ENCODE measurements at regions not wholly inside any gene's neighbourhood (a gene's known extent, or its start where the extent isn't known, plus 50 kb on each side); places are given as distances from the start of the nearest gene placed in this dataset.

DNA sequence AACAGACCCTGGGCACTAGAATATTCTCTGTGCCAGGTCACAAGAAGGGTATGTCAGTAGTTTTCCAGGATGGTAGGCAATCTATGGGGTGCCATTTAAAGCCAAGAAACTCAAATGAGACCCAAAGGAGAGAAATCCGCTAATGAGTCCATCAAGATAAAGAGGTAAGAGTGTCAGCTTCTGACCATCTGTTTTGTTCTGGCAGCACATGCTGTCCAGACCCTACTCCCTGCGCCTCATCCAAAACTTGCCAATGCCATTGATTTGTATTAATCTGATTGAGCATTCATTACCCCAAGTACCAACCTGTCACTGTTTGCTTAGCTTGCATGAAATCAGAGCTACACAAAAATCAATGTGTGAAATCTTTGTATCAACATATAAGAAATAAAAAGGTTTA is 229.0 kb downstream of the BLID start:
- no peaks in the 10 kb centered on the region for H4K20me1 ChIP-seq (ENCODE audit: insufficient read depth, low read length)
- no peak overlapping the region for H2AFZ ChIP-seq (ENCODE audit: low read length)
- H3K79me2 ChIP-seq (ENCODE audit: insufficient read depth, low read depth, low read length): no peaks in the 10 kb centered on the region
- no peak for DNase-seq (ENCODE audit: low spot score)
- H3K4me3 ChIP-seq (ENCODE audit: low read depth, low read length, poor library complexity, severe bottlenecking): no peak overlapping the region
- no peaks in the 10 kb centered on the region for H3K9me3 ChIP-seq (ENCODE audit: low read length)
- H3K9me2 ChIP-seq (ENCODE audit: insufficient read depth, low read length): no peaks in the 10 kb centered on the region
- H3K4me2 ChIP-seq (ENCODE audit: low read length): no peak overlapping the region
- H3K4me1 ChIP-seq (ENCODE audit: insufficient read depth, low read length, poor library complexity, severe bottlenecking): peaks cover 4% of the 10 kb centered on the region
- no peak for TF ChIP-seq EZH2phosphoT487 (IDR thresholded peaks at IDR 0.05; ENCODE audit: borderline replicate concordance, low read depth, low read length)
- TF ChIP-seq, protein P1, sequence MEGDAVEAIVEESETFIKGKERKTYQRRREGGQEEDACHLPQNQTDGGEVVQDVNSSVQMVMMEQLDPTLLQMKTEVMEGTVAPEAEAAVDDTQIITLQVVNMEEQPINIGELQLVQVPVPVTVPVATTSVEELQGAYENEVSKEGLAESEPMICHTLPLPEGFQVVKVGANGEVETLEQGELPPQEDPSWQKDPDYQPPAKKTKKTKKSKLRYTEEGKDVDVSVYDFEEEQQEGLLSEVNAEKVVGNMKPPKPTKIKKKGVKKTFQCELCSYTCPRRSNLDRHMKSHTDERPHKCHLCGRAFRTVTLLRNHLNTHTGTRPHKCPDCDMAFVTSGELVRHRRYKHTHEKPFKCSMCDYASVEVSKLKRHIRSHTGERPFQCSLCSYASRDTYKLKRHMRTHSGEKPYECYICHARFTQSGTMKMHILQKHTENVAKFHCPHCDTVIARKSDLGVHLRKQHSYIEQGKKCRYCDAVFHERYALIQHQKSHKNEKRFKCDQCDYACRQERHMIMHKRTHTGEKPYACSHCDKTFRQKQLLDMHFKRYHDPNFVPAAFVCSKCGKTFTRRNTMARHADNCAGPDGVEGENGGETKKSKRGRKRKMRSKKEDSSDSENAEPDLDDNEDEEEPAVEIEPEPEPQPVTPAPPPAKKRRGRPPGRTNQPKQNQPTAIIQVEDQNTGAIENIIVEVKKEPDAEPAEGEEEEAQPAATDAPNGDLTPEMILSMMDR (conservative IDR thresholded peaks at IDR 0.05; ENCODE audit: low read length): no peak
- no peak overlapping the region for H3K27ac ChIP-seq (ENCODE audit: low read depth, low read length, poor library complexity, severe bottlenecking)
- intact Hi-C loops (cut with micrococcal nuclease; ENCODE audit: unreplicated experiment): no loop called here
- no TSS peak for BruUV-seq (replicated peaks)
- H3K36me3 ChIP-seq (ENCODE audit: insufficient read depth, low read length): no peaks in the 10 kb centered on the region
- ChIA-PET POLR2A (interaction anchor here (0.6 kb wide), 1 partner anchor 153 kb away, joined by 3 read pairs; no protein-coding TSS in a partner anchor), CTCF (ENCODE audit: unreplicated experiment) (no interaction called here)

DNA sequence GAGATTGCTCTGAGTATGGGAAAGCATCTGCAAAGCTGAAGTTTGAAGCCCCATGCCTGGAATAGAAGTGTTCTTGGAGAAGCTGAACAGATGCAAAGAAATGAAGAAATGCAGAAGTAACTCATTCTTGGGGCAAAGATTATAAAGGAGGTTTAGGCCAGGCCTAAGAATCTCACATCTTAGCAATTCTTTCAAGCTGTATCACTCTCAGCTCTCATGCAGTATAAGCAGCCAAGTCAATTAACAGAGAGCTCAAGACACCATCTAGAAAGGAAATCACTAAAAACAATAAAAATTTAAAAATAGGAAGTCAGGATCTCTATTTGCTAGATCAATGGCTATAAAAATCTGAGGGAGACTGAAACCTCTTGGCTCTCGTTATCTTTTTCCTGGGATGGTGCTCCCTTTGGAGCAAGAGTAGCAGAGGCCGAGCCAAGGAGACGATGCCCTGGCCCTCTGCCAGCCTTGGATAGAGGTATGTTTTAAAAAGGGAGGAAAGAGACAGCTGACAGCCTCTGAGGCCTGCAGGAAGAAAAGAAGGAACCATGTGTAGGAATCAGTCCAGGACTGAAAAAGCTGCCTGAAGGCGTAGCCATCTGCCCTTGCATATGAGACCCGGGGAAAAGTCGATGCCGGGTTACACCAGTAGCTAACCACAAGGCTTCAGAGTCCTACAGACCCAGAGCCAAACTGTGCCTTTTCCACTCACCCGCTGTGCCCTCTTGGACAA is 229.8 kb downstream of the BLID start:
- DNase-seq (ENCODE audit: low spot score): no peak
- POLR2A ChIA-PET: interaction anchor here (0.5 kb wide), 1 partner anchor 49 kb away, joined by 3 read pairs; no protein-coding TSS in a partner anchor
- Histone ChIP-seq H3K4me1 (ENCODE audit: insufficient read depth, low read length, poor library complexity, severe bottlenecking) (peaks cover 4% of the 10 kb centered on the region), H3K27ac (ENCODE audit: low read depth, low read length, poor library complexity, severe bottlenecking) (no peak overlapping the region), H3K36me3 (ENCODE audit: insufficient read depth, low read length) (no peaks in the 10 kb centered on the region), H3K4me3 (ENCODE audit: low read depth, low read length, poor library complexity, severe bottlenecking) (no peak overlapping the region), H2AFZ (ENCODE audit: low read length) (no peak overlapping the region), H3K79me2 (ENCODE audit: insufficient read depth, low read depth, low read length) (no peaks in the 10 kb centered on the region), H3K4me2 (ENCODE audit: low read length) (no peak overlapping the region), H3K9me2 (ENCODE audit: insufficient read depth, low read length) (no peaks in the 10 kb centered on the region), H4K20me1 (ENCODE audit: insufficient read depth, low read length) (no peaks in the 10 kb centered on the region), H3K9me3 (ENCODE audit: low read length) (no peaks in the 10 kb centered on the region)
- TF ChIP-seq, protein P1 (conservative IDR thresholded peaks at IDR 0.05; ENCODE audit: low read length): no peak
- CTCF ChIA-PET (ENCODE audit: unreplicated experiment): no interaction called here
- BruUV-seq (replicated peaks): no TSS peak
- intact Hi-C loops (cut with micrococcal nuclease; ENCODE audit: unreplicated experiment): no loop called here

- BruUV-seq (replicated peaks): no TSS peak
- H3K4me1 ChIP-seq (ENCODE audit: insufficient read depth, low read length, poor library complexity, severe bottlenecking): no peaks in the 10 kb centered on the region
- no peaks in the 10 kb centered on the region for H3K36me3 ChIP-seq (ENCODE audit: insufficient read depth, low read length)
- no peaks in the 10 kb centered on the region for H3K9me2 ChIP-seq (ENCODE audit: insufficient read depth, low read length)
- H3K9me3 ChIP-seq (ENCODE audit: low read length): no peaks in the 10 kb centered on the region
- DNase-seq (ENCODE audit: low spot score): no peak
- H3K79me2 ChIP-seq (ENCODE audit: insufficient read depth, low read depth, low read length): no peaks in the 10 kb centered on the region
- no peak overlapping the region for H2AFZ ChIP-seq (ENCODE audit: low read length)
- ChIA-PET POLR2A (no interaction called here), CTCF (ENCODE audit: unreplicated experiment) (no interaction called here)
- H3K4me2 ChIP-seq (ENCODE audit: low read length): no peak overlapping the region
- H4K20me1 ChIP-seq (ENCODE audit: insufficient read depth, low read length): no peaks in the 10 kb centered on the region
- no peak for TF ChIP-seq EZH2phosphoT487 (IDR thresholded peaks at IDR 0.05; ENCODE audit: borderline replicate concordance, low read depth, low read length)
- TF ChIP-seq, protein P1 (conservative IDR thresholded peaks at IDR 0.05; ENCODE audit: low read length): no peak
- intact Hi-C loops (cut with micrococcal nuclease; ENCODE audit: unreplicated experiment): no loop called here
- no peak overlapping the region for H3K27ac ChIP-seq (ENCODE audit: low read depth, low read length, poor library complexity, severe bottlenecking)
- H3K4me3 ChIP-seq (ENCODE audit: low read depth, low read length, poor library complexity, severe bottlenecking): no peak overlapping the region
Measured at GRCh38 chr11:121884626-121885025, 231.4 kb downstream of the BLID start.
